COLO829 (cell line): ENCODE measurements at regions not wholly inside any gene's neighbourhood (a gene's known extent, or its start where the extent isn't known, plus 50 kb on each side); places are given as distances from the start of the nearest gene placed in this dataset.

ENCODE experiments used
- DNase-seq: peaks from one replicate; pipeline ENCODE4 v3.0.0; 2012; ENCODE audit warnings: low spot score

DNA sequence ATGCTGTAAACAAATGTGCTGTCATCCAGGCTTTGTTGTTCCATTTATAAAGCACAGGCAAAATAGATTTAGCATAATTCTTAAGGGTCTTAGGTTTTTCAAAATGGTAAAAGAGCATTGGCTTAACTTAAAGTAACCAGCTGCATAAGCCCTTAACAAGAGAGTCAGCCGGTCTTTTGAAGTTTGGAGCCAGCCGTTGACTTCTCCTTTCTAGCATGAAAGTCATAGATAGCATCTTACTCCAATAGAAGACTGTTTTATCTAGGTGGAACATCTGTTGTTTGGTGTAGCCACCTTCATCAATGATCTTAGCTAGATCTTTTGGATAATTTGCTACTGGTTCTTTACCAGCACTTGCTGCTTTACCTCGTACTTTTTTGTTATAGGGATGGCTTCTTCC is 297.5 kb upstream of the DCBLD2 start:
- DNase-seq: no peak

DNA sequence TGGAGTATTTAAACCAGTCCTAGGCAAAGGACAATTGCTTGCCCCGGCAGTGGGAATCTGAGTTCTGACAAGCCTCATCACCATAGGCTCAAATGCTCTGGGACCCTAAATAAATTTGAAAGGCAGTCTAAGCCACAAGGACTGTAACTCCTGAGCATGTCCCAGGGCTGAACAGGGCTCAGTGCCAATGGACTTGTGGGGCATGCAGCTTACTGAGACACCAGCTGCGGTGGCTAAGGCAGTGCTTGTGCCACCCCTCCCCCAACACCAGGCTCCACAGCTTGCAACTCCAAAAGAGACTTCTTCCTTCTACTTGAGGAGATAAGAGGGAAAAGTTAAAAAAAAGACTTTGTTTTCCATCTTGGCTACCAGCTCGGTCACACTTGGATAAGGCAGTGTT is 289.7 kb upstream of the DCBLD2 start:
- DNase-seq: no peak

DNA sequence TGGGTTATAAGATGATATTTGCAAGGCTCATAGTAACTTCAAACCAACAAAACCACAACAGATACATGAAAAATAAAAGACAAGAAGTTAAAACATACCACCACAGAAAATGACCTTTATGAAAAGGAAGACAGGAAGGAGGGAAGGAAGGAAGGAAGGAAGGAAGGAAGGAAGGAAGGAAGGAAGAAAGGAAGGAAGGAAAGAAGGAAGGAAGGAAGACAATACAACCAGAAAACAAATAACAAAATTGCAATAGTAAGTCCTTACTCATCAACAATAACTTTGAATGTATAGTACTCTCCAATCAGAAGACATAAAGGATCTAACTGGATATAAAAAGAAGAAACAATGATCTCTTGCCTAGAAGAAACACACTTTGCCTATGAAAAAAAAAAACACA is 287.4 kb upstream of the DCBLD2 start:
- no peak for DNase-seq

DNA sequence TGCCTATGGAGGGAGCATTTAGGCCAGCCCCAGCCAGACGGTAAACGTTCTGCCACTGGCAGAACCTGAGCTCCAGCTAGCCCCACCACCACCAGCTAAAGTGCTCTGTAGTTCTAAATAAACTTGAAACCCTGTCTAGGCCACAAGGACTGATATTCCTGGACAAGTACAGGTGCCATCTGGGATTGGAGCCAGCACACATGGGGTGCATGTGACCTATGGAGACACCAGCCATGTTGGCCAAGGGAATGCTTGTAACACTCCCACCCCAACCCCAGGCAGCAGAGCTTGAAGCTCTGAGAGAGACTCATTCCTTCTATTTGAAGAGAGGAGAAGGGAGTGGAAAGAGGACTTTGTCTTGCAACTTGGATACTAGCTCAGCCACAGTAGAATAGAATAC is 284.5 kb upstream of the DCBLD2 start:
- DNase-seq: no peak

DNA sequence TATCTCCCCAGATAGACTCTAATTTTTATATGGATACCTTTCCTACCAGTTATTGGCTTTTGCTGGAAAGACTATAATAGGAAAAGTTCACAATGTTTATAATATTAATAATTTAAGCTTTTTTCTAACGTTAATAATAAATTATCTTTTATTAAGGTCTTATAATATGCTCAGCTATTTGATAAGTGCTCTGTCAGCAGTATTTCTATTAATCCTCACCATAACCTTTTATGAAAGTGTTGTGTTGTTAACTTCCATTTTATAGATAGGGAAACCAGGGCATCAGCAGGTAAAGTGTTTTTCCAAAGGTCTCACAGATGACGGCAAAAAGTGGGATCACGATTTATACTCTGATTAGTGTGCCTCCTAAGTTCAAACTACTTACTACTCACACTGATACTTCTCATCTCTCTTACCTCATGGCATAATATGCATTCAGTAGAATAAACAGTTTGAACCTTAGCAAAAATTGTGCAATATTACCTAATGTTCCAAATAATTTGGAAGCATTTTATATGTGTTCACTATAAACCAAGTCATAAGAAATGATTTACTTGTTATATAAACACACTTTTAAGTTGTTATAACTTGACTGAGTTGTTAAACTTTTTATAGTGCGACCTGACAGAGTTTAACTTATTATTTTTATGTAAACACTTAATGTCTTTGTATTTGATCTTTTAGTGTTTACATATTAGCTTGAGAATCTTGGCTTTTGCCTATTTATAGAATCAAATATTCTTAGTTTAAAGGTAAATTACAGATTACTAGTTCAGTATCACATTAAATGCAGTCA is 274.9 kb upstream of the DCBLD2 start:
- no peak for DNase-seq

DNA sequence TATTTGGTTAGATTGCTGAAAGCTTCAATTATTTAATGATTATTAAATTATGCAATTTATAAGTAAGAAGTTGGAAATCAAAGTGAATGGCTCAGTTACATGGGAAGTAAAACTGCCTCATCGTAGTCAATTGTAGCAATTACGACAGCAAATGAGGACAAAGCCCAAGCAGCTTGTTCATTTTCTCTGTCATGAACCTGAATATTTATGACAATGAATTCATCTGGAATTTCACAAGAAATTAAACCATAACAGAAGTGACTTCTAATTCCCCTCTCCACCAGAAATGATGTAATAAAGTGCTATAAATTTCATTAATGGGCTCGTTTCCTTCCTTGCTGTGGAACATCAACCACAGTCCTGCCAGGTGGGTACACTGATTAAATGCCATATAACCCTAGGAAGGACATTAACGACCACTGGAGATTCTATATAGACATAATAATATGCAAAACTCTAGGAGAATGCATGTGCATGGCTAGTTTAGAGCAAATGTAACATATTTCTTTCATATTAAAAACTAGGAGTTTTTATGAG is 273.8 kb upstream of the DCBLD2 start:
- no peak for DNase-seq

DNA sequence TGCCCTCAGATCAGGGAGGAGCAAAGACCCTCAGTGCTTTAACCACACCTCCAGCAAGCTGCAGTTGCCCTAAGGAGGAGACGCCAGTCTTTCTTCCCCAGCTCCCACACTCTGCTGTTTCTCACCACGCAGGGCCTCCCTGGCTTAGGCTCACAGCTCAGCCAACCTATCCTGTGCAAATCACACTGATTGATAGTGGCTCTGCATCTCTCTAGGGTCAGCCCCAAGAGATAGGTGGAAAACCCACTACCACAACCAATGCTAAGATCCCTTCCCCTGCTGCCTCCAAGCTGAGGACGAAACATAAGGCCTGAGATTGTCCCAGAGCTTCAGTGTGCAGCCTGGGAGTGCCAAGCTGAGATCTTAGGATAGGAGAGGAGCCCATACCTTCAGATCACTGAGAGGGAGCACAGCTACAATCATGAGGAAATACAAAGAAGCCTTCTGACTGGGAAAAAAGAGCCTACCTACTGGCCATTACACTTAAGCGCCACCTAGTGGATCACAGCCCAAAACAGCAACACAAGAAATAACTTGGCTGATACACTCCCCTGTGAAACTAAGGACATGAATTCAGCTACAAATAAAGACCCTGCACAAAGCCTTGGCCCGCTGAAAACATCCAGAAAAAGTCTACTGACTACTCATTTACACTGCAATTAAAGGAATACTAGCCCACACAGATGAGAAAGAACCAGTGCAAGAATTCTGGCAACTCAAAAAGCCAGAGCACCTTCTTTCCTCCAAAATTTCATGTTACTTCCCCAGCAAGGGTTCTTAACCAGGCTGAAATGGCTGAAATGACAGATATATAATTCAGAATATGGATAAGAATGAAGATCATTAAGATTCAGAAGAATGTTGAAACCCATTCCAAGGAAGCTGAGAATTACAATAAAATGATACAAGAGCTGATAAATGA is 271.5 kb upstream of the DCBLD2 start:
- peak; percentile 61 for DNase-seq

DNA sequence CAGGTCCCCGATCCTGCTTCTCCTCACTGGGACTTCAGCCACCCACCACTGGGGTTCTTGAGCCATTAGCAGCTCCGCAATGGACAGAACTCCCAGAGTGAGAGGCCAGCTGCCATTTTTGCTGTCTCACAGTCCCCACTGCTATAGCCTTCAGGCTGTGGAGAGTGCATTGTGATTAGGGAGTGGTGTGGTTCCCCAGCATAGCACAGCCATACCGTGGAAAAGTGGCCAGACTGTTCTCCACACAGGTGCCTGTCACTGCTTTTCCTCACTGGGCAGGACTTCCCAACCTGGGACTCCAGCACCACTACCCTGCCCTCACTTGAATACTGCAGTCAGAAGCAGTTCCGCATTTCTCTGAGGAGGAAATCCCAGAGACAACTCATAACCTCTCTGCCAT is 270.3 kb upstream of the DCBLD2 start:
- DNase-seq: no peak

DNA sequence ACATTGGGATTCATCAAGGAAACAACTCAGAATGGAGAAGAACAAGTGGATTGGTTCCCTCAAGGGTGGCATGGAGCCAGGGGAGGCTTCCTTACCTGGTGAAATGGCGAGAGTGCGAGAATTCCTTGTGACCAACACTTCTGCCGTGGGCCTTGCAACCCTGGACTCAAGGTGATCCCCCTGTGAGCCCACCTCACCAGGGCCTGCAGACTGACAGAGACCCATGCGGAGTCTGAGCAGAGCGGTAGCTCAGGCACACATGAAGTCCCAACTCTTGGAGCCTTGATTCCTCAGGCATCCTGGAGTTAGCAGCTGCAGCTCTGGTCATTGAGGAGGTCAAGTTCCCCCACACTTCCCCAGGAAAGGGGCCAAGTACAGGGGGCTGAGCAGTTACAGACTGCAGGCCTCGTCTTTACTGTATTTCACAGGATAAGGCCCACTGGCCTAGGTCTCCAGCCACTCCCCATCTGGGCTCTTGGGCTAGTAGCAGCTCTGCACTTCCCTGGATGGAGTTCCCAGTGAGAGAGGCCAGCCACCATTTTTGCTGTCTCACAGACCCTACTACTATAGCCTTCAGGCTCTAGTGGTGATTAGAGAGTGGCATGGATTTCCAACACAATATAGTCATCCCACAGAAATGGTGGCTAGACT is 269.5 kb upstream of the DCBLD2 start:
- no peak for DNase-seq

DNA sequence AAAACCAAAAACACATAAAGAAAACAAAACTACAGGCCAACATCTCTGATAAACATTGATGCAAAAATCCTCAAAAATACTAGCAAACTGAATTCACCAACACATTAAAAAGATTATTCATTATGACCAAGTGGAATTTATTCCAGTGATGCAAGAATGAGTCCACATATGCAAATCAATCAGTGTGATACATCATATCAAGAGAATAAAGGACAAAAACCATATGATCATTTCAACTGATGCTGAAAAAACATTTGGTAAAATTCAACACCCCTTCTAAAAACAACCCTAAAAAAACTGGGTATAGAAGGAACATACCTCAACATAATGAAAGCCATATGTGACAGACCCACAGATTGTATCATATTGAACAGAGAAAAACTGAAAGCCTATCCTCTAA is 265.6 kb upstream of the DCBLD2 start:
- DNase-seq: no peak

DNA sequence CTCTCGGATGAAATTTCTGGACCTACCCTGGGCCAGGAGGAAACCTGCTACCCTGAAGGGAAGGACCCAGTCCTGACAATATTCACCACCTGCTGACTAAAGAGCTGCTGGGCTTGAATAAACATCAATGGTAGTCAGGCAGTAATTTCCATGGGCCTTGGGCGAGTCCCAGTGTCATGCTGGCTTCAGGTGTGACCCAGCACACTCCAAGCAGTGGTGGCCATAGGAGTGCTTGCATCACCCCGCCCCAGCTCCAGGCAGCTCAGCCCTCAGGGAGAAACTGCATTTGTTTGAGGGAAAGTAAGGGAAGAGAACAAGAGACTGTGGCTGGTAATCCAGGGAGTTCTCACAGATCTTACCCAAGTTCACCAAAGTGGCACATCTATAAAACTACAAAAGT is 261.8 kb upstream of the DCBLD2 start:
- no peak for DNase-seq

DNA sequence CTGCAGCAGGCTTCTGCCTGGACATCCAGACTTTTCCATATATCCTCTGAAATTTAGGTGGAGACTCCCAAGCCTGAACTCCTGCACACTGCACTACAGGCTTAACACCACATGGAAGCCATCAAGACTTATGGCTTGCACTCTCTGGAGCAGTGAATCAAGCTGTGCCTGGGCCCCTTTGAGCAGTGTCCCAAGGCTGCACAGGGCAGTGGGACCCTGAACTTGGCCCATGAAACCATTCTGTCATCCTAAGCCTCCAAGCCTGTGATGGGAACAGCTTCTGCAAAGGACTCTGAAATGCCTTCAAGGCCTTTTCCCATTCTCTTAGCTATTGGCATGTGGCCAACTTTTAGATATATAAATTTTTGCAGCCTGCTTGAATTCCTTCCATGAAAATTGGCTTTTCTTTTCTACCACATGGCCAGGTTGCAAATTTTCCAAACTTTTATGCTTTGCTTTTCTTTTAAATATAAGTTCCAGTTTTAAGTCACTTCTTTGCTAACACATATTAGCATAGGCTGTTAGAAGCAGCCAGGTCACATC is 257.8 kb upstream of the DCBLD2 start:
- no peak for DNase-seq

DNA sequence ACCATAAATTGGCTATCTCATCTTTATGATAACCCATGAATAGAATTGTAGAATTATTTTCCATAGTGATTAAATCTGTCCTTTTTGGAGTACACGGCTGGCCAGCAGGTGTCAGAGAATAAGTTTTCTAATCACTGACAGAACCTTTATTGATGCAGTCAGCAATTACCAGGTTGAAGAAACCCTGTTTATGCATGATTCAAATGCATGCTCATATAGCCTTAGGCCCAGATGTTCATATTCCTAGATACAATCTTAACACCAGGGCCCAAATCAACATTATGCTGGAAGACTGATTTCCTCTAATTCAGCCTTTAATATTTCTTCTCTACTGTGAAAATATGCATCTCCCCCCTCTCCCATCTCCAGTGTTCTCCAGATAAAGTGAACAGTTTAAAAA is 243.5 kb upstream of the DCBLD2 start:
- no peak for DNase-seq

DNA sequence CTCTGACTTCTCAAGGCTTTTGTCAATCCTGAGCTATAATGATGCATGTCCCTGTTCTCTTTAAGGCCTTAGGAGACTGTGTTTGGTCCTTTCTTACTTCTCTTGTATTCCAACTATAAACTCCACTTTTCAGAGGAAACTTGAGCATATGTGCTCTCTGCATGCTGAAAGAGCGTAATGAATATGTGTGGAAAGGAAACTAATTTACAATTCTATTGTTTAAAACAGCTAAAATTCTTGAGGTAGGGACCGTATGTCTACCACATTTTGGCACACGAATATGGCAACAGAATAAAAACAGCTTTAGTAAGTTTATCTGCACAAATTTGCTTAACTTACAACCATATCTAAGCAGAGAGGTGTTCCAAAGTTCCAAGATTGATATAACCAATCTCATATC is 242.0 kb upstream of the DCBLD2 start:
- no peak for DNase-seq

DNA sequence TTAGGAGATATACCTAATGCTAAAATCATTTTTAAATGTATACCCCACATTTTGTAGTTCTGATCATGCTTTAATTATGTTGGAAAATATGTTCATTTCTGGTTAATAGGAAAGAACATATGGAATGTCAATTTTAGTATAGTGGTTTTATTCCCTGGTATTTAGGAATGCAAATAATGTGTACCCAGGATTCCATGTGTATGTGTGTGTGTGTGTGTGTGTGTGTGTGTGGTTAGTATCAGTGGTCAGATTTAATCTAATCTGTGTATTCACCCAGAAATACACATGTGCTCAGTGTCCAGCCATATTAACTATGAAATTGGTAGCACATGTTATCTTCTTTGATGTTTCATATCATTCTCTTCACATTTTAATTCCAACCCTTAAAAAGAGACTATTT is 233.5 kb upstream of the DCBLD2 start:
- DNase-seq: no peak

DNA sequence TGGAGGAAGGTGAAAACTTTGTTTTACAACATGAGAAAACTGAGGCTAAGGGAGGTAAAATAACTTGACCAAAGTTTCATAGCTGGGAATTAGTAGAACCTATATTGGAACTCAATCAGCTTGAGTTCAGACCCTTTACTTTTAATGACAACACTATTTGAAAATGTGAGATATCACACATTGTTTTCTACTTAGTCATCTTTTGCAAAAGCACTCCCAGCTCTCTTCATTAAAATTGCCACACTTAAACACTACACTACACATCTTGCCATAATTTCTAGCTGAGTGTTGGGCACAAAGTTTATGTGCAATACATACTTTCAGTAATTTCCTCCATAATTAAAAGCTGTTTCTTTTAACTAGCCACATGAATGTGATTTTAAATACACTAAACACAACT is 230.4 kb upstream of the DCBLD2 start:
- DNase-seq: no peak

DNA sequence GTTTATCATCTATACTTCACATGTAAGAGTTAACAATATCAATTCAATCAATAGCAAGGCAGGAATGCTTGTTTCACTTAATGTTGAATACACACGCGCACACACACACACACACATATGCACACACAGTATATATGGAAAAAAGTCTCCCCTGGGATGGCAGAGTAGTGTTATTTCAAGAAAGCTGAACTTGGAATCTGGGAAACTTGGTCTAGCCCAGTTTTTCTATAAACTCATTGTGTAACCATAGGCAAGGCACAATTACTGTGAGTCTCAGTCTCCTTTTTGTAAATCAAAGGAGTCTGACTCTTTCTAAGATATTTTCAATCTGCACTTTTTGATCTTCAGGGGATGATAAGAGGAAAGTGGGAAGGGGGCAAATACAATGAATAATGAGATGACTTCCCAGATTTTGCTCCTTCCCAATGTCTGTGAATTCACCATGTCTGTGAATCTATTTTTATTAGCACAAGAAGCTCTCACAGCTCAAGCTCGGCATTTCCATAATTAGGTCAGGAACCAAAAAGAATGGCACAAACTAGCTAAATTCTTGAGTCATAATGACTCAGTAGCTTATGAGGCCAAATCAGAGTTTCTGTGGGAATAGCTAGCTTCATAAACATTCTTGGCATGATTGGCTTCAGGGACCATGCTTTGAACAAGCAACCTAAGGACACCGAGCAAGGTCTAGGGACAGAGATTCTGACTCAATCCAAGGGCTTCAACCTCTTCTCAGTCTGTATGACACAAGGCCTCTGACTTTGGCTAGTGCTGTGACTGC is 227.4 kb upstream of the DCBLD2 start:
- peak; percentile 93 for DNase-seq

DNA sequence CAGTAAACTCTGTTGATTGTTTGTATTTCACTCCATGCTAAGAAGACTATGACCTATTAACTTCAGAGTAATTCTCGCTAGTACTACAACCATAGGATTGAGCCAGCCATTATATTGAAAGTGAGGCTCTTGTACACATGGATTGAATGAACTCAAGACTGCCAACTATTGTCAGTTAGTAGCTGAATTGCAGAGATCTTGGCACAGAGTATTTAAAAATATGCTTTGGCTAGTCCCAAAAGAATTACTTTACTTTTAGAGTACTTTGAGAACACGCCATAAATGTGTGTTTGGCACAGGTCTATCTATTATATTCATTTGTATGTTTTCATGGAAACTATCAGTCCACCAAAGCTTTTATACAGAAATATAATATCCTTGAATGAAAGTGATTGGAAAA is 226.7 kb upstream of the DCBLD2 start:
- DNase-seq: no peak

DNA sequence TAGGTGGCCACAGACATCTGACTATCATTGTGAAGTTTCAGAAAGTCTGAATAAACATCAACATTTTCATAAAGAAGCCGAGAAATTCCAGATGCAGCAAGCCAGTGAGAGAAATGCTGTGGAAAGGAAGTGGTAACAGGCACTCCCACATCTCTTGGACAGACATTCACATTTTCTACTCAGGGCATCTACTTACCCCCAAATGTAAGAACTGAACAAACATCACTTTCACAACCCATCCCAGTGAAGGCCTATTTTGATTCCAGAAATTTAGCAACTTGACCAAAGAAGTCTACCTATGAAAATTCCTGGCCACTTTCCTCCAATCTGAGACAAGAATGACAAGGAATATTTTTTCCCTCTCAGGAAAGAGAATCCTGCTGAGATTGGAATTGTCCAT is 224.8 kb upstream of the DCBLD2 start:
- DNase-seq: no peak

DNA sequence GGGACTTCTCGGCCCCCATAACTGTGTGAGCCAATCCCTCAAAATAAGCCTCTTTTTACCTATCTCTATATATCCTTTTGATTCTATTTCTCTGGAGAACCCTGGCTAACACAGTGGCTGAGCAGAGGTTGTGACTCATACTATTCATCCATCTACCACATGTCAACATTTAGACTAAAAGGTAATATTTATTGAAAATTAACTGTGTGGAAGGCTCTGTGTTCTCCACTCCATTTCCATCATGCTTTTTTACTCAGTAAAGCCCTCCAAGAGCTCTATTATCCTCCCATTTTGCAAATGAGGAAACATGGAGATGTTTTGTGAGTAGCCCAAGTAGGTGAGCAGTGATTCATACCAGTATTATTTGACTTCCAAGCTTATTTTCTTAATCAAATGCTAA is 217.9 kb upstream of the DCBLD2 start:
- DNase-seq: no peak

DNA sequence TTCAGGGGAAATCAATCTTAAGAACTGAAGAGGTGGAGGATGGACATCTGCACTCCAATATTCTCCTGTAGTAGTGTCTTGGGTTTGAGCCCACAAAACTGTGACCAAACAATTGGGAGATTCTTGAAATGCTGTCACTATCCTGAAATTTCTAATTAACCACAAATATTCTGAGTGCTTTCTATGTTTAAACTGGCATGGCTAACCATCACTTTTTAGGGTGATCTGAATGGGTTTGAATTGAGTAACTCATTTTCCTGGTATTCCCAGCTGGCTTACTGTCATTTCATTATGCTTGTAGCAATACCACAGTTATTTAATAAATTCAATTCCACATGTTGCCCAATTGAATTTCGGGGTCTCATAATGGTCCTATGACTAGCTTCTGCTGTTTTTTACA is 216.9 kb upstream of the DCBLD2 start:
- DNase-seq: no peak
